ENCODE measurements at regions not wholly inside any gene's neighbourhood (a gene's known extent, or its start where the extent isn't known, plus 50 kb on each side); places are given as distances from the start of the nearest gene placed in this dataset.

DNA sequence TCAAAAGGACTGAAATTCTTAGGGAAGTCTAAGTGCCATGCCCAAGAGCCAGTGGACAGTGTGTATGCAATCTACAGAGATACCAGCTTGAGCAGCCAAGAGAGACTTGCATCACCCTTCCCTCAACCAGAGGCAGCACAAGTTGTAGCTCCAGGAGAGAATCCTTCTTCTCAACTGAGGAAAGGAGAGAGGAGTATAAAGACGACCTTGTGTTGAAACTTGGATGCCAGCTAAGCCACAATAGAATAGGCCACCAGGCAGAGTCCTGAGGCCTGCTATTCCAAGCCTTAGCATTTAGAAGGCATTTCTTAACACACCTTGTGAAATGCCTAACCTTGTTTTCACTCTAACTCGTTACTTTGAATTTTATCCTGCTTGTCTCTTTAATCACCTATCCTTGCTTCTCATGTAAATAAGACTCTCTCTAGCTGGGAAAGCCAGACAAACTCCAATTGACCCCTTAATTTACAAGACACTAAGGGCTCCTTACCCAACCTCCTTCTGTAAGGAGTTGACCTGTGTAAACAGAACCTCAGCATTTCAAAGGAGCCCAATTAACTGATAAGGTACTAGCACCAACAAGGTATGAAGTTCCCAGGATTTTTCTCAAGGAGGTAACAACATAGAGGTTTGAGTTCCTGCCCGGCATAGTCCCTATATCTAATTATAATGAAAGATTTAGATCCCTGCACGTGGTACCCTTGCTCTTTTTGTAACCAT is 738.8 kb downstream of the AMY1C start (continued):
- TF ChIP-seq, protein P1, sequence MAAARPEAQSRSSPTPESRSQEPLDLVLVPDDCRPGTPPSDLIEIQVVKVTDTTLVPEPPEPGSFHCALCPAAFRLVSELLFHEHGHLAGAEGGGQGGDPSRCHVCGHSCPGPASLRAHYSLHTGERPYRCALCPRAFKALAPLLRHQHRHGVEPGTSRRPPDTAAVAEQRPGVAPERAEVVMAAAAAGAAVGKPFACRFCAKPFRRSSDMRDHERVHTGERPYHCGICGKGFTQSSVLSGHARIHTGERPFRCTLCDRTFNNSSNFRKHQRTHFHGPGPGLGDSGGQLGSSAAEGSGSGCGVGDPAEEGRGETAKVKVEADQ (CRISPR knock-in tag; IDR thresholded peaks at IDR 0.05; ENCODE audit: borderline replicate concordance): no peak

DNA sequence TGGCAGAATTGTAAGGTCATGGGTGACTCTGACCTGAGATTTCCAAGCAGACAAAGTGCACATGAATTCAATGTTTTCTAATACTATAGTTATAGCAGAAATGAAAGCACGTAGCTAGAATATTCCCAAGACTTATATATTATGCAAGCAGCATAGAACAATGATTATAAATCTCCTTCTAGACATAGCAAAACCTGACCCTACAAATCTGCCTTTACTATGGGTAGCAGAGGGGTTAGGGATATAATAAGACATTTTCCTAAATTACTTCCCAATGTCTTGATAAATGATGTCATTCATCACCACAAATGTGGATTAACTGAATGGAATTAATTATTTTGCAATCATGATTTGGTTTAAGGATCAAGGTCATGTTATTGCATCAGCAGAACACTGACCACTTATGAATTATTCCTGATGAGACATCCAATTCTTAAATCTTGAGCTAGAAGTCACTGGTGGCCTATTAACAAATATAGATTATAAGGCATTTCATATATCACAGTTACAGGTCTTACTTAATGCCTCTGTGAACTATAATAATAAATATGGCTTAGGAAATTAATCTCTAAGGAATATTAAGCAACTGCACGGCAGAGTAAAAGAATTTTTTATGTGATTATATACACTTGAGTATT is 776.6 kb downstream of the AMY1C start:
- Histone ChIP-seq H3K9me3 (ENCODE audit: low read length) (0 out of 2 replicates have a peak, but pooled peaks cover 3% of the 10 kb centered on the region), H3K79me2 (ENCODE audit: insufficient read depth, low read length) (no peaks in the 10 kb centered on the region), H3K9ac (ENCODE audit: insufficient read depth, low read depth, low read length) (no peak overlapping the region), H4K20me1 (ENCODE audit: insufficient read depth, low read length) (no peaks in the 10 kb centered on the region), H3K4me2 (ENCODE audit: low read depth, low read length) (no peak overlapping the region), H3K4me3 (replicated peaks in 1 of 3; ENCODE audit: insufficient read depth in 1 of 3, low read depth in 2 of 3, low read length in 3 of 3) (no peak overlapping the region), H3K36me3 (replicated peaks in 1 of 2; ENCODE audit: control insufficient read depth in 1 of 2, insufficient read depth in 2 of 2, low read length in 2 of 2) (no peaks in the 10 kb centered on the region), H3K27ac (ENCODE audit: extremely low read length, insufficient read depth, low read length) (no peak overlapping the region), H3K4me1 (ENCODE audit: insufficient read depth, low read length) (no peaks in the 10 kb centered on the region), H2AFZ (ENCODE audit: low read length) (no peak overlapping the region), H3K27me3 (ENCODE audit: control insufficient read depth in 1 of 2, insufficient read depth in 2 of 2, low read length in 2 of 2) (no peaks in the 10 kb centered on the region)
- intact Hi-C loops (cut with micrococcal nuclease; ENCODE audit: unreplicated experiment) (no loop called here), in situ Hi-C loops (cut with HindIII; ENCODE audit: extremely low pct_ligation_motif_present, low pct_unique_long_range_greater_than_20kb) (no loop called here)
- BruUV-seq (replicated peaks): no TSS peak
- ChIA-PET POLR2A (no interaction called here), CTCF (ENCODE audit: low intra/inter-chr PET ratio, low total read pairs) (no interaction called here)
- DNase-seq (ENCODE audit: low spot score) (no peak), FAIRE-seq (no peak), ATAC-seq (no peak)
- WGBS (ENCODE audit: low lambda C conversion rate): 3% methylated on average over 2 of the region's 2 CpGs
- TF ChIP-seq, protein P2, sequence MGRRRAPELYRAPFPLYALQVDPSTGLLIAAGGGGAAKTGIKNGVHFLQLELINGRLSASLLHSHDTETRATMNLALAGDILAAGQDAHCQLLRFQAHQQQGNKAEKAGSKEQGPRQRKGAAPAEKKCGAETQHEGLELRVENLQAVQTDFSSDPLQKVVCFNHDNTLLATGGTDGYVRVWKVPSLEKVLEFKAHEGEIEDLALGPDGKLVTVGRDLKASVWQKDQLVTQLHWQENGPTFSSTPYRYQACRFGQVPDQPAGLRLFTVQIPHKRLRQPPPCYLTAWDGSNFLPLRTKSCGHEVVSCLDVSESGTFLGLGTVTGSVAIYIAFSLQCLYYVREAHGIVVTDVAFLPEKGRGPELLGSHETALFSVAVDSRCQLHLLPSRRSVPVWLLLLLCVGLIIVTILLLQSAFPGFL (CRISPR knock-in tag; IDR thresholded peaks at IDR 0.05): no peak
- TF ChIP-seq XBP1 (CRISPR knock-in tag; IDR thresholded peaks at IDR 0.05) (no peak), NFIB (CRISPR knock-in tag; IDR thresholded peaks at IDR 0.05; ENCODE audit: borderline replicate concordance) (no peak), ZNF558 (CRISPR knock-in tag; IDR thresholded peaks at IDR 0.05; ENCODE audit: borderline replicate concordance) (no peak), HMG20A (CRISPR knock-in tag; IDR thresholded peaks at IDR 0.05; ENCODE audit: borderline replicate concordance) (no peak), ZBTB20 (CRISPR knock-in tag; IDR thresholded peaks at IDR 0.05; ENCODE audit: borderline replicate concordance, low read depth) (no peak), NCOA5 (CRISPR knock-in tag; IDR thresholded peaks at IDR 0.05) (no peak), ZNF460 (CRISPR knock-in tag; IDR thresholded peaks at IDR 0.05; ENCODE audit: borderline replicate concordance) (no peak), RAD21 (CRISPR knock-in tag; IDR thresholded peaks at IDR 0.05) (no peak), ATF7 (IDR thresholded peaks at IDR 0.05) (no peak), ATF7 (CRISPR knock-in tag; IDR thresholded peaks at IDR 0.05) (no peak), ZNF274 (CRISPR knock-in tag; IDR thresholded peaks at IDR 0.05) (no peak), ZEB1 (IDR thresholded peaks at IDR 0.05; ENCODE audit: insufficient replicate concordance, low read depth) (no peak), ZFP36L2 (CRISPR knock-in tag; IDR thresholded peaks at IDR 0.05) (no peak), TRIM24 (CRISPR knock-in tag; IDR thresholded peaks at IDR 0.05) (no peak)
- TF ChIP-seq, protein P3, sequence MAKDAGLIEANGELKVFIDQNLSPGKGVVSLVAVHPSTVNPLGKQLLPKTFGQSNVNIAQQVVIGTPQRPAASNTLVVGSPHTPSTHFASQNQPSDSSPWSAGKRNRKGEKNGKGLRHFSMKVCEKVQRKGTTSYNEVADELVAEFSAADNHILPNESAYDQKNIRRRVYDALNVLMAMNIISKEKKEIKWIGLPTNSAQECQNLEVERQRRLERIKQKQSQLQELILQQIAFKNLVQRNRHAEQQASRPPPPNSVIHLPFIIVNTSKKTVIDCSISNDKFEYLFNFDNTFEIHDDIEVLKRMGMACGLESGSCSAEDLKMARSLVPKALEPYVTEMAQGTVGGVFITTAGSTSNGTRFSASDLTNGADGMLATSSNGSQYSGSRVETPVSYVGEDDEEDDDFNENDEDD (CRISPR knock-in tag; IDR thresholded peaks at IDR 0.05; ENCODE audit: borderline replicate concordance): no peak
- TF ChIP-seq, protein P4, sequence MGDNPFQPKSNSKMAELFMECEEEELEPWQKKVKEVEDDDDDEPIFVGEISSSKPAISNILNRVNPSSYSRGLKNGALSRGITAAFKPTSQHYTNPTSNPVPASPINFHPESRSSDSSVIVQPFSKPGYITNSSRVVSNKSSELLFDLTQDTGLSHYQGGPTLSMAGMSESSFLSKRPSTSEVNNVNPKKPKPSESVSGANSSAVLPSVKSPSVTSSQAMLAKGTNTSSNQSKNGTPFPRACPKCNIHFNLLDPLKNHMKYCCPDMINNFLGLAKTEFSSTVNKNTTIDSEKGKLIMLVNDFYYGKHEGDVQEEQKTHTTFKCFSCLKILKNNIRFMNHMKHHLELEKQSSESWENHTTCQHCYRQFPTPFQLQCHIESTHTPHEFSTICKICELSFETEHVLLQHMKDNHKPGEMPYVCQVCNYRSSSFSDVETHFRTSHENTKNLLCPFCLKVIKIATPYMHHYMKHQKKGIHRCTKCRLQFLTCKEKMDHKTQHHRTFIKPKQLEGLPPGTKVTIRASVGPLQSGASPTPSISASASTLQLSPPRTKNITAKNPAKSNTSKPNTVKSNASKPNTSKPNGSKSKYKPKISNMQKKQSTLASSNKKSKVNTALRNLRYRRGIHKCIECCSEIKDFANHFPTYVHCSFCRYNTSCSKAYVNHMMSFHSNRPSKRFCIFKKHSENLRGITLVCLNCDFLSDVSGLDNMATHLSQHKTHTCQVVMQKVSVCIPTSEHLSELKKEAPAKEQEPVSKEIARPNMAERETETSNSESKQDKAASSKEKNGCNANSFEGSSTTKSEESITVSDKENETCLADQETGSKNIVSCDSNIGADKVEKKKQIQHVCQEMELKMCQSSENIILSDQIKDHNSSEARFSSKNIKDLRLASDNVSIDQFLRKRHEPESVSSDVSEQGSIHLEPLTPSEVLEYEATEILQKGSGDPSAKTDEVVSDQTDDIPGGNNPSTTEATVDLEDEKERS (CRISPR knock-in tag; IDR thresholded peaks at IDR 0.05): no peak
